Gastrocnemius medialis (tissue), 4 donors: ENCODE measurements at regions not wholly inside any gene's neighbourhood (a gene's known extent, or its start where the extent isn't known, plus 50 kb on each side); places are given as distances from the start of the nearest gene placed in this dataset.

Experiments
- CTCF ChIP-seq, 5 experiments: fragments of 450-650 bp in 3 of 5; fragments of 200-600 bp in 2 of 5; sonication (generic) in 2 of 5; IDR thresholded peaks in 4 of 5; conservative IDR thresholded peaks in 1 of 5; 1 replicate in 4 of 5; 2 replicates in 1 of 5; pipeline ENCODE4 v1.5.1; 2016 to 2019; ENCODE audit warnings: antibody characterized with exemption in 5 of 5, mild to moderate bottlenecking in 3 of 5, moderate library complexity in 3 of 5
- POLR2A ChIP-seq, 2 donors: fragments of 450-650 bp; IDR thresholded peaks; one replicate each; pipeline ENCODE4 v1.6.1; 2017; ENCODE audit warnings: antibody characterized with exemption in 2 of 2, mild to moderate bottlenecking in 2 of 2, moderate library complexity in 2 of 2

- no peak for TF ChIP-seq CTCF (IDR thresholded peaks at IDR 0.05 in 4 of 5, conservative IDR thresholded peaks at IDR 0.05 in 1 of 5)
- TF ChIP-seq POLR2A (IDR thresholded peaks at IDR 0.05): no peak
These were observed 934.6 kb downstream of the EPHA3 start for GRCh38 chr3:90041995-90042394.
